GM12878 (cell line): ENCODE measurements at regions not wholly inside any gene's neighbourhood (a gene's known extent, or its start where the extent isn't known, plus 50 kb on each side); places are given as distances from the start of the nearest gene placed in this dataset.

Experiments used
- BHLHE40 ChIP-seq, 2 experiments: fragments of 450-650 bp in 1 of 2; IDR thresholded peaks; 2 replicates each; pipeline ENCODE4 v1.6.1; 2011 to 2017; ENCODE audit warnings: low read depth in 2 of 2, borderline replicate concordance in 1 of 2, improper control_type of control experiment in 1 of 2, low read length in 1 of 2, mild to moderate bottlenecking in 1 of 2
- CTCF ChIP-seq, 3 experiments: IDR thresholded peaks in 2 of 3; conservative IDR thresholded peaks in 1 of 3; 2 replicates each; pipeline ENCODE4 v1.5.1; 2011; ENCODE audit warnings: low read depth in 3 of 3, low read length in 3 of 3, mild to moderate bottlenecking in 3 of 3, control low read depth in 2 of 3, moderate library complexity in 2 of 3, inconsistent platforms in 1 of 3, mixed read lengths in 1 of 3; ENCODE audit not compliant: control insufficient read depth in 2 of 3, insufficient read depth in 1 of 3; ENCODE audit errors: extremely low read depth in 1 of 3
- EP300 ChIP-seq, 2 experiments: fragments of 150-350 bp in 1 of 2; IDR thresholded peaks; 2 replicates each; pipeline ENCODE4 v1.6.1; 2011 to 2012; ENCODE audit warnings: low read depth in 2 of 2, low read length in 2 of 2, borderline replicate concordance in 1 of 2, improper control_type of control experiment in 1 of 2, inconsistent platforms in 1 of 2; ENCODE audit not compliant: control insufficient read depth in 1 of 2
- RFX5 ChIP-seq: IDR thresholded peaks from 2 replicates; pipeline ENCODE4 v1.6.1; 2011; ENCODE audit warnings: low read depth, low read length, improper control_type of control experiment
- TAF1 ChIP-seq: IDR thresholded peaks from 2 replicates; pipeline ENCODE4 v1.6.1; 2011; ENCODE audit warnings: mild to moderate bottlenecking, low read depth, low read length, borderline replicate concordance

- TF ChIP-seq RFX5 (no peak), CTCF (IDR thresholded peaks at IDR 0.05 in 2 of 3, conservative IDR thresholded peaks at IDR 0.05 in 1 of 3; ENCODE audit: control insufficient read depth in 2 of 3, extremely low read depth in 1 of 3, insufficient read depth in 1 of 3, low read depth in 3 of 3, low read length in 3 of 3) (no peak), EP300 (IDR thresholded peaks at IDR 0.05; ENCODE audit: borderline replicate concordance in 1 of 2, control insufficient read depth in 1 of 2, low read depth in 2 of 2, low read length in 2 of 2) (no peak), BHLHE40 (IDR thresholded peaks at IDR 0.05; ENCODE audit: borderline replicate concordance in 1 of 2, low read depth in 2 of 2, low read length in 1 of 2) (no peak), TAF1 (no peak)
Measured at GRCh38 chr6:44698602-44699001, 311.1 kb downstream of the CDC5L start.
